HG03103 (cell line): ENCODE measurements at regions not wholly inside any gene's neighbourhood (a gene's known extent, or its start where the extent isn't known, plus 50 kb on each side); places are given as distances from the start of the nearest gene placed in this dataset.
"Not testable (repeated sequence)": the region's sequence is repeated elsewhere in the genome, so short reads cannot be mapped to it uniquely, and the experiment has no call there.

Source experiments
- ATAC-seq: cut with Tn5 transposase; IDR thresholded peaks from one replicate; pipeline ENCODE4 v1.9.1; 2021; ENCODE audit warnings: low read depth; ENCODE audit not compliant: unreplicated experiment

DNA sequence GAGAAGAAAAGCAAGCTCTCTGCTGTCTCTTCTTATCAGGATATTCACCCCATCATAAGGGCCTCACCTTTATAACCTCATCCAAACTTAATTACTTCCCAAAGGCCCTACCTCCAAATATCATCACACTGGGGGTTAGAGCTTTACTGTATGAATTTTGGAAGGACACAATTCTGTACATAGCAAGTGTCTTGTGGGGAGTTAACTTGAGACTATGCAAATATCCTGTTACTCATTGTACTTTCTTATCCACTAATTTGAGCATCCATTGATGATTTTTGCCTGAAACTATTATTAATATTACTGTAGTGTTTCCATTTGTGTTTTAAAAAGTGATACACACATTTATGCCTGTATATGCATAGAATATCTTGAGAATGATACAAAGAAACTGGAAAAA lies 129.1 kb upstream of the IVNS1ABP start:
- no peak for ATAC-seq

DNA sequence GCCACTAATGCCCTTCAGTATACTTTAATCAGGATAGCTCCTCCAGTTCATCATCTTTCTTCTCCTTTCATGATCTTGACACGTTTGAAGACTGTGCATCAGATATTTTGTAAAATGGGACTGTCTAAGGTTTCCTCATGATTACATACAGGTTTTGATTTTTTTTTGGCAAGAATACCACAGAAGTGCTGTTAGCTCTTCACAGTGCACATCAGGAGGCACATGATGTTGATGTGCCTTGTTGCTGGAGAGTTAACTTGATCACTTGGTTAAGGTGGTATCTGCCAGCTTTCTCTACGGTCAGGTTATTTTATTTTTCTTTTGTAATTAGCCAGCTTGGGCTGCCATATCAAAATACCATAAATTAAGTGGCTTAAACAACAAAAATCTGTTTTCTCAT lies 128.6 kb upstream of the IVNS1ABP start:
- ATAC-seq: no peak

DNA sequence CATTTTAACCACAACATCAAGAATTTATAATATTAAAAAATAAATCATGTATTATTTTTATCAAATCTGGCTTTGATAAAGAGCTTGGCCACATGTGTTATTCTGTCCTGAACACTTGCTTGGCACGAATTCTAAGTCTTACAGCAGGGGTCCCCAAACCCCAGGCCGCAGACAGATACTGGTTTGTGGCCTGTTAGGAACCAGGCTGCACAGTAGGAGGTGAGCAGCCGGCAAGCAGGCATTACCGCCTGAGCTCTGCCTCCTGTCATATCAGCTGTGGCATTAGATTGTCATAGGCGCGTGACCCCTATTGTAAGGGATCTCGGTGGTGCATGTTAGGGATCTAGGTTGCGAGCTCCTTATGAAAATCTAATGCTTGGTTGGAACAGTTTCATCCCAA lies 127.6 kb upstream of the IVNS1ABP start:
- ATAC-seq: no peak

DNA sequence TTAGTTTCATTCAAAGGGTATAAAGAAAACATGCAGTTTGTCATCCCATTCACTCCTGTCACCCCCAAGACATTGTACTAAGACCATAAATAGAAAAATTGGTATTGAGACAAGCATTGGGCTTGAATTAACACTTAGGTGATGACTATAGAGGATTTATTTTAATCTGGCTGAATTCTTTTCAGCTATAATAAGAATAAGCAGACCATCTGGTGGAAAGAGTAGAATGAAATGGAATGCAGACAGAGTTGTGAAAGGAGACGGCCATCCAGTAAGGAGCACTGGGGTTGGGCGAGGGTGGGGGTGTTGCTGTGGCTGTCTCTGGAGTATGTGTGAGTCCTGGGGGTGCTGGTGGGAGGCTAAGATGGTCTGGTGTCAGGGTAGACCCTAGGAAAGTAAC lies 125.0 kb upstream of the IVNS1ABP start:
- ATAC-seq: no peak

DNA sequence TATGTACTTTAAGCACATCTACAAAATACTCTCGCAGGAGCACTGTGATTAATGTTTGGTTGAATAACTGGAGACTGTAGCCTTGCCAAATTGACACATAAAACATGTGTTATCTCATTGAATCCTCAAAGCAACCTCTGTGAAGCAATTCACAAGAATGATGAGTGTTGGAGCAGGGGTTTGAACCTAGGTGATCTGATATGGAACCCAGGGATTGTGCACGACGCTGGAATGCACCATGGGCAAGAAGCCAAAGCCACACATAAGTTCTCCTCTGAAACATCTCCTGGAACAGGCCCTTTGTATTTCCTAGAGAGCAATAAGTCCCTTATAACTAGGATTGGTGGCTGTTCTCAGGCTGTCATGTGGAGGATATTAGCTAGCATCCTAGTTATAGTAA lies 124.6 kb upstream of the IVNS1ABP start:
- ATAC-seq: no peak

- ATAC-seq: no peak
Measured at GRCh38 chr1:185440877-185441276, 123.8 kb upstream of the IVNS1ABP start.

DNA sequence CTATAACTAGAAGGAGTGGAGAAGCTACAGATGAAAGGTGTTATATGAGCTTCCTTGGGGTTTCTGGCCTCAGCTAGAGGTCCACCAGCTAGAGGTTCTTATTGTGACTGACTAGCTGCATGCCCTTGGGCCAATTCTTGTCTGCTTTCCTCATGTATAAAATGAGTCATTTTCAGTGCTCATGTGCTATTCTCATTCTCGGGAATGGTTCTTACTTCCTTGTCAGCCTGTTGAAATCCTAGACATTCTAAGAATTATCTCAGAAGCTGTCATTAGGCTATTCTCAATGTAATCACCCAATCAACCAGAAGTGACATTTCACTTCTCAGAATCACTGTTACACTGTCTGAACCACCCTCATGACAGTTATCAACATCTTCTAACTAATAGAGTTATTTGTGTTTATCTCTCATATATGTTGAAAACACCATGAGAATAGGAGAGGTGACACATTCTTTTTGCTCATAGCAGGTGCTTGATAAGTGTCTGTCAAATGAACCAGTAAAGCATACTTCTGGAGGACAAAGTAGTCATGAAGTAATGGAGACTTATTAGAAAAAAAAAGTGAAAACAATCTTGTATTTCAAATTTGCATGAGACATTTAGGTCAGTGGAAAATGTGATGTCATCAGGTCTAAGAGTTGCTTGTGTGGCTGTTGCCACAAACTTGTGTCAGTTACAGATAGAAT lies 122.8 kb upstream of the IVNS1ABP start:
- peak; percentile 73 for ATAC-seq

DNA sequence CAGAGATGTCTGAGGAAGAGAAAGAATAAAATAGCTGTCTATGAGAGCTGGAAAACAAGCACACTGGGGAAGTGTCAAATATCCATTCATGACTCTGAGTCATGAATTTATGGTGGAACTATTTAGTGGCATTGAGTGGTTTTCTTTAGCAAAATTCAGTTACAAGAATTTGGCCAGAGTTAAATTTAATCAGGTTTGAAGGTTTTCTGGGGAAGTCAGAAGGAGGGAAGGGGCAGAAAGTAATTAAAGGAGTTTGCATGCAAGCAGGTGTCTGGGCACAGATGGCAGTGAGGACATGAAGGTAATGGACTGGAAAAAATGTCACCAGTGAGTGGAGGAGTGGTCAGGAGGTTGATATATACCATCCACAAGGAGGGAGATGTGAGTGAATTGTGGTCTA lies 121.9 kb upstream of the IVNS1ABP start:
- ATAC-seq: no peak

DNA sequence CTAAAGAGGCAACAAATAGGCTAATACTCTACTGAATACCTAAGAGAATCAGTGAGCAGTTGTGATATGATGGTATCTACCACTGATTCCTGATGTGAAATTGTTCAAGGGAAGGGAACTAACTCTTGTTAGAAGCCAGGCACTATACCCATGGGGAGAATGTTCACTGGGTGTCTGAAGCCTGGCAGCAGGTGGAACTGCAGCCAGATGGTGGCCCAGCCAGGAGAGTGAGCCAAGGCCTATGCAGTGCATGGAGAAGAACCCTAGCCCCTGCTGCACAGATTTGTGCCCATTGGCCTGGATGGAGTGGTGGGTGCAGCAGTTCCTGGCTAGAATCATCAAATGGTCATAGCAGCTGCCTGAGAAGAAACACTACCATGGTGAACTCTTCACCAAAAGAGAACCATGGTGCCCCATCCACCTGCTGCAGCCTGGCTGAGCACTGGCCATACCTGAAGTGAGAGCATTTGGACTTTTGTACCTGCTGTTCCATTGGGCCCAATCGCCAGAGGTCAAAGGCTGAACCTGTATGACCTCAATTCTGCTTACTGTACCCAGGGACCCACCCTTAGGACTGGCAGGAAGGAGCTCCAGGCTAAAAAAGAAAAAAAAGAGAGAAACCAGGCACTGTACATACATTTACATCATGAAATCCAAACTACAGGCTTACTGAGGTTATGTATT lies 118.8 kb upstream of the IVNS1ABP start:
- ATAC-seq: no peak

DNA sequence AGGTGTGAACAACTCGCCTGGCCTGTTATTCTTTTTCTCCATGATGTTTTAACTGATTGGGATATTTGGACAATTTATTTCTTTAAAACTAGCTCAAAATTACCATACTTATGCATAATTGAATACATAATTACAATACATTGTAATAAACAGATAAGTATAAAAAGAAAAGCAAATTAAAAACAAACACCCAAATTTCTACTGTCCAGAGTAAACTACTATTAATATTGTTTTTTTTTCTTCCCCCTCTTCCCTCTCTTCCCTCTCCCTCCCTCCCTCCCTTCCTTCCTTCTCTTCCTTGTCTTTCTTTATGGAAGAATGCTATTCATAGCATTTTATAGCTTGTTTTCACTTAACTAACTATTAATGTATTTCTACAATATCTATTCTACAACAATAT lies 117.7 kb upstream of the IVNS1ABP start:
- ATAC-seq: no peak

GRCh38 chr1:185433667-185434066 lies 116.6 kb upstream of the IVNS1ABP start:
- no peak for ATAC-seq

DNA sequence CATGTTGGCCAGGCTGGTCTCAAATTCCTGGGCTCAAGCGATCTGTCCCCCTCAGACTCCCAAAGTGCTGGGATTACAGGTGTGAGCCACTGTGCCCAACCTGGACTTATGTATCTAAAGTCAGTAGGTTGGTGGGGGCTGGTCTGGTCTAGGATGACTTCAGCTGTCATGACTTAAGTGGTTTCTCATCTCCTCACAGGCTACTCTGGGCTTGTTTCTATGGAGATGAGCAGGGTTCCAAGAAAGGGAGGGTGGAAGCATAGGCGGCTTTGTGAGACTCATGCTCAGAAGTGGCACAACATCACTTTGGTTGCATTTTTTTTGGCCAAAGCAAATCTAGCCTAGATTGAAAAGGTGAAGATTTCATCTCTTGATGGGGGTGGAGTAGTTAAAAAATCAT lies 115.9 kb upstream of the IVNS1ABP start:
- ATAC-seq: no peak

DNA sequence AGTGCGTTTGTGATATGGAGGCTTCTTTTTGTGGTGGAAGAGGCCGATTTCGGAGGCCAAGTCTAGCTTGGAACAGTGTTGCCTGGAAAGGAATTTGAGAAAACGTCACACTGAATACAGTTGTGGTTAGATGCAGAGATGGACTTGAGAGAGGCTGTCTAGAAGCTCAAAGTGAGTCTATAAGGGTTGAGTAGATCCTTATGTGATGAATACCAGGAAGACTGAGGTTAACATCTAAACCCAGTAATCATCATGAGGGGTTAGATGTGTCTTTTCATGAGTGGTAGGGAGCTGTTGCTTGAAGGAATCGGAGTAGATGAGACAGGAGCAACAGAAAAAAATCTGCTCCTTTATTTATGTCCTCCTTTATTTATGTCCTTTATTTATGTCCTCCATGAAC lies 114.6 kb upstream of the IVNS1ABP start:
- ATAC-seq: no peak

GRCh38 chr1:185429668-185430067 lies 112.6 kb upstream of the IVNS1ABP start:
- ATAC-seq: not testable (repeated sequence)

DNA sequence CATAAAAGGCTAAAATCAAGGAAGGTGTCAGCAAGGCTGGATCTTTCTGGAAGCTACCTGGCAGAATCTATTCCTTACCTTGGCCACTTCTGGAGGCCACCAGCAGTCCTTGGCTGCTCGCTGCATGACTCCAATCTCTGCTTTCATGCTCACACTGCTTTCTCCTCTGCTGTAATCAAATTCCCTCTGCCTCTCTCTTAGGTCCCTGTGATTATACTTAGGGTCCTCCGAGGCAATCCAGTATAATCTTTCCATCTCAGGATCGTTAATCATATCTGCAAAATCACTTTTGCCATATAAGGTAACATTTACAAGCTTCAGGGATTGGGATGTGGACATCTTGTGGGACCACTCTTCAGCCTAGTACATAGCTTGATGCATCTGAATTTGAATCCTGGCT lies 110.7 kb upstream of the IVNS1ABP start:
- ATAC-seq: no peak

GRCh38 chr1:185427264-185427663 lies 110.2 kb upstream of the IVNS1ABP start:
- no peak for ATAC-seq

DNA sequence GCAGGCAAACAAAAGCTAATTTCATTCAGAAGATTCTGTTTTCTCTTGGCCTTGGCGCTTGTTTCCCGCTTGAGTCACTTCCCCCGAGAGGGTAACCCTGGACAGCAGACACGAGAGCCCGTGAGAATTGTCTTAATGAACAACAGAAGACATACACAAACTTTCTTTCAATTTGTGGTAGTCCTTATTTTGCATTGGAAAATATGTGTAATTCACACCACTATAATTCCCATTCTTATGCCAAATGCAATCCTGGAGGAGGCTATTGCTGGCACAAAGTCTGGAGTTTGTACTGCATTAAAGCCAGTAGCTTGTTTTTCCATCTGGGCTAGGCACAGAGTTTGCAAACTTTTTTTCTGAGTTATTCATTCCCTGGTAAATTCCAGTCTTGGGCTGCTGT lies 109.8 kb upstream of the IVNS1ABP start:
- ATAC-seq: no peak

DNA sequence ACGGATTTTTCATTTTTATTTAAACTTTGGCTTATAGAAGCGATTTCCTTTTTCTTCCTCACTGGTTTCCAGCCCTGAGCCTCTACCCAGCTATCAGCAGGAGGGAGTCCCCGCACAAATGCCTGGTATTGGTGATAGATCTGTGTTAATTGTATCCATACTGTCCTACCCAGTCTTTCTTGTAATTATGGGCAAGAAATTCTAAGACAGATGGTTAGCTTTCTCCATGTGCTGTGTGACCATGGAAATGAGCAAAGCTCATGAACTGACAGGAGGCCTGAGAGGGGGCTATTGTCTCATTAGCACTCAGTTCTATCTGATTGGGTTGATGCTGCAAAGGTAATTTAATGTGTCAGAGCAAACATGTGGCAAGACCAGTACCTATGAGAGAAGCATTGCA lies 108.1 kb upstream of the IVNS1ABP start:
- no peak for ATAC-seq

DNA sequence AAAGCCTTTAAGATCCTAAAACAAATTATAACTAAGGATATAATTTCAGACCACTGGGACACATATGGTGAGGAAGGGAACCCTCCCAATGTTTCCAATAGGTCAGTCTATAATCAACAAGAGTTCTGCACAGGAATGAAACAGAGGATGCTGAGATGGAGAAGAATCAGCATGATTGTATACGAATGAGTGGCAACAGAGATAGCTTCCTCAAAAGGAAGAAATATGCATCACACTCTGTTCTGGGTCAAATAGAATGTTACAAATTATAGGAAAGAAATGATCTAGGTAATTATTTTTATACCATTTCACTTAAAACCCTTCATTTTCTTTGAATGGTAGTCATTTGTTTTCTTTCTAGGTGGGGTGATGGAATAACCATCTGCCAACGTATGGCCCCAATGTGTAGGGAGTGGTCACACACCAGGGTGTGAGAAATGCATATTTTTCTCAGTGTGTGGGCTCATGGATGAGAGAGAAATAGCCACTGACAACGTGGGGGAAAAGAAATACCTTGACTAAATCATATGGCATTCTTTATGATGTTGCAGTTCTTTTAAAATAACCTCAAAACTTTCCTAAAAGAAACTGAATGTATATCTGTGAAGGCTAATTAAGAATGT lies 104.6 kb upstream of the IVNS1ABP start:
- no peak for ATAC-seq

- no peak for ATAC-seq
Measured at GRCh38 chr1:185420588-185421081, 103.6 kb upstream of the IVNS1ABP start.

DNA sequence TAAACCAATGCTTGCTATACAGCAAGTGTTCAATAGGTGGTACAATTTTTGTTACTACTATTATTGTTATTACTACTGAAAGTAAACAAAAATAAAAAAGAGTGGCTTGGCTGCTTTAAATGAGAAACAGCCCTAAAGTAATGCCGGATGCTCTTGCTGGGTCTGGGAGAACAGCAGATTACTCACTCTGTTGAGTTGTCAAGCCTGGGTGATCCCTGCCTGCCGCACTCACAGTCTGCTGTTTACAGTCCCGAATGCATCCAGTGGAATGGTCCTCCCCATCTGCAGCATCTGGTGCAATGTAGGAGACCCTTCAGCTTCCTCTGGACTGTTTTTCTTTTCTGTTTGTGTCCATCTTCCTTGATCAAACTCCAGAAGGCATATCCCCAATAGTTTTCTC lies 102.7 kb upstream of the IVNS1ABP start:
- no peak for ATAC-seq

- ATAC-seq: no peak
Measured at GRCh38 chr1:185418472-185418871, 101.4 kb upstream of the IVNS1ABP start.
